ENCODE measurements at regions not wholly inside any gene's neighbourhood (a gene's known extent, or its start where the extent isn't known, plus 50 kb on each side); places are given as distances from the start of the nearest gene placed in this dataset.

DNA sequence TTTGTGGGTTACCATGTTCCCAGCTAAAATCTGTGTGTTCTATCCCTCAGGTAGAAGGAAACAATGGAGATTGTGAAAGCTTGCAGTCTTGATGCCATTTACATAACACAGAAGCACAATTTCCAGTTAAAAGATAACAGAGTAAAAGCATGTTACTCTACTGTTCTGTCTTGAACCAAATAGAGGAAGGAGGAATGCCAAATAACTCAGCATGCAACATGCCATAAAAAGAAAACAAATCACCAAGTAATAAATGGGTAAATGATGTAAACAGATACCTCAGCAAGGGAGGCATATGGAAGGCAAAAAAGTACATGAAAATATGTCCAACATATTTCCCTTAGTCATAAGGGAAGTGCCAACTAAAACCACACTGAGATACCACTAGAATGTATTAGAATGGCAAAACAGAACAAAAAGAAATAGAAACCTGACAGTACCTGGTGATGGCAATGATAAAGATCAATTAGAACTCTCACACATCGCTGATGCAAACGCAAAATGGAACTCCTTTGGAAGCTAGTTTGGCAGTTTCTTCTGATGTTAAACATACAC is 502.6 kb upstream of the HS3ST1 start:
- Histone ChIP-seq H3K4me3 (ENCODE audit: extremely low read depth in 1 of 4, insufficient read depth in 2 of 4, low read depth in 3 of 4, low read length in 4 of 4) (no peak overlapping the region), H4K91ac (replicated peaks; ENCODE audit: insufficient read length, low read length) (no peak overlapping the region), H2BK5ac (ENCODE audit: low read depth, low read length) (no peak overlapping the region), H4K8ac (ENCODE audit: extremely low read depth, insufficient read depth, low read length) (no peak overlapping the region), H3K79me1 (ENCODE audit: low read depth, low read length) (no peaks in the 10 kb centered on the region), H3K4ac (replicated peaks; ENCODE audit: insufficient read length, low read depth, low read length) (no peak overlapping the region), H3K4me1 (replicated peaks in 1 of 4; ENCODE audit: control insufficient read depth in 3 of 4, insufficient read depth in 4 of 4, low read length in 3 of 4) (no peaks in the 10 kb centered on the region), H2BK20ac (ENCODE audit: low read length) (no peak overlapping the region), H3K27me3 (replicated peaks in 1 of 4; ENCODE audit: control insufficient read depth in 3 of 4, extremely low read depth in 1 of 4, insufficient read depth in 3 of 4, low read length in 3 of 4) (no peaks in the 10 kb centered on the region), H3K36me3 (ENCODE audit: control insufficient read depth in 2 of 4, insufficient read depth in 4 of 4, low read length in 3 of 4) (no peaks in the 10 kb centered on the region), H2BK15ac (ENCODE audit: low read length) (no peak overlapping the region), H3K18ac (ENCODE audit: extremely low read depth, low read length) (no peak overlapping the region), H2AK5ac (ENCODE audit: low read depth, low read length) (no peak overlapping the region), H3K14ac (ENCODE audit: insufficient read length) (no peak overlapping the region), H4K20me1 (replicated peaks in 1 of 2; ENCODE audit: control insufficient read depth in 1 of 2, insufficient read depth in 2 of 2, low read length in 2 of 2) (no peaks in the 10 kb centered on the region), H3K23ac (ENCODE audit: insufficient read length) (no peak overlapping the region), H3K79me2 (ENCODE audit: control insufficient read depth in 1 of 2, insufficient read depth in 2 of 2, low read length in 2 of 2) (no peaks in the 10 kb centered on the region), H2BK12ac (ENCODE audit: low read depth, low read length) (no peak overlapping the region), H3K9me3 (ENCODE audit: insufficient read depth in 2 of 2, low read depth in 1 of 2, low read length in 1 of 2) (0 out of 4 replicates have a peak, but pooled peaks cover 0 to 3% of the 10 kb centered on the region in 2 experiments), H2AFZ (ENCODE audit: low read length) (0 out of 2 replicates have a peak overlapping the region, but pooled peaks have one; percentile 28), H3K56ac (replicated peaks; ENCODE audit: insufficient read length, low read depth, low read length) (no peak overlapping the region), H3K23me2 (ENCODE audit: low read depth, low read length) (no peaks in the 10 kb centered on the region; the same call in 1 of the 2 replicates), H2BK120ac (replicated peaks; ENCODE audit: low read depth, low read length) (no peak overlapping the region), H3K9ac (replicated peaks in 1 of 4; ENCODE audit: extremely low read depth in 1 of 4, low read depth in 3 of 4, low read length in 3 of 4) (no peak overlapping the region), H3K4me2 (ENCODE audit: insufficient read depth in 1 of 2, low read depth in 2 of 2, low read length in 2 of 2) (no peak overlapping the region), H3K27ac (ENCODE audit: low read depth, low read length) (no peak overlapping the region), H4K5ac (ENCODE audit: insufficient read length, low read depth, low read length) (no peak overlapping the region)
- 86% methylated on average over 2 of the region's 2 CpGs; no CpG with 5 or more reads in 1 of the 2 experiments for WGBS, 2 experiments (ENCODE audit: extremely low coverage in 1 of 2, insufficient coverage in 1 of 2, insufficient read length in 1 of 2, insufficient replicate concordance in 2 of 2, low coverage in 1 of 2, low lambda C conversion rate in 2 of 2, missing lambda C conversion rate in 1 of 2)
- POLR2A ChIA-PET (ENCODE audit: partially characterized antibody) = no interaction called here
- DNase-seq (ENCODE audit: low read depth in 1 of 2, low spot score in 2 of 2) = no peak
- CTCF ChIA-PET (ENCODE audit: partially characterized antibody) = no interaction called here
- no peak for FAIRE-seq
- TF ChIP-seq YY1 (IDR thresholded peaks at IDR 0.05; ENCODE audit: low read depth, low read length) (no peak), CTCF (IDR thresholded peaks at IDR 0.05; ENCODE audit: control extremely low read depth in 1 of 3, insufficient read depth in 1 of 3, low read depth in 1 of 3, low read length in 3 of 3) (no peak), KDM4A (IDR thresholded peaks at IDR 0.05; ENCODE audit: low read depth, low read length, severe bottlenecking) (no peak), POLR2AphosphoS5 (IDR thresholded peaks at IDR 0.05; ENCODE audit: low read depth, low read length) (no peak)
